ENCODE measurements at regions not wholly inside any gene's neighbourhood (a gene's known extent, or its start where the extent isn't known, plus 50 kb on each side); places are given as distances from the start of the nearest gene placed in this dataset.
"Not testable (repeated sequence)": the region's sequence is repeated elsewhere in the genome, so short reads cannot be mapped to it uniquely, and the experiment has no call there.

- Histone ChIP-seq H3K27ac (no peak overlapping the region), H3K4me3 (IDR thresholded peaks at IDR 0.05; ENCODE audit: insufficient read depth, low read depth, low read length) (no peak overlapping the region), H4K20me1 (ENCODE audit: insufficient read depth) (no peaks in the 10 kb centered on the region), H3K27me3 (ENCODE audit: insufficient read depth, low read depth) (no peaks in the 10 kb centered on the region), H3K9ac (no peak overlapping the region), H2AFZ (ENCODE audit: low read depth) (no peak overlapping the region), H3K4me2 (no peak overlapping the region), H3K36me3 (ENCODE audit: insufficient read depth) (no peaks in the 10 kb centered on the region), H3K4me1 (ENCODE audit: low read depth, poor library complexity, severe bottlenecking) (no peaks in the 10 kb centered on the region), H3K79me2 (ENCODE audit: insufficient read depth, low read depth) (no peaks in the 10 kb centered on the region)
- TF ChIP-seq CTCF (conservative IDR thresholded peaks at IDR 0.05; ENCODE audit: low read depth, low read length) = no peak
These were observed 455.3 kb downstream of the EPM2A start for GRCh38 chr6:145279993-145280392.

- not testable (repeated sequence) for H3K36me3 ChIP-seq (ENCODE audit: insufficient read depth); H3K9ac ChIP-seq; H2AFZ ChIP-seq (ENCODE audit: low read depth); H3K27me3 ChIP-seq (ENCODE audit: insufficient read depth, low read depth); H4K20me1 ChIP-seq (ENCODE audit: insufficient read depth); H3K4me3 ChIP-seq (IDR thresholded peaks at IDR 0.05; ENCODE audit: insufficient read depth, low read depth, low read length); H3K27ac ChIP-seq; H3K4me2 ChIP-seq; H3K4me1 ChIP-seq (ENCODE audit: low read depth, poor library complexity, severe bottlenecking); H3K79me2 ChIP-seq (ENCODE audit: insufficient read depth, low read depth)
These were observed 452.1 kb downstream of the EPM2A start for GRCh38 chr6:145283209-145283608.

GRCh38 chr6:145283856-145284255 lies 451.5 kb downstream of the EPM2A start:
- Histone ChIP-seq H3K27me3 (ENCODE audit: insufficient read depth, low read depth) (no peaks in the 10 kb centered on the region), H3K9ac (no peak overlapping the region), H4K20me1 (ENCODE audit: insufficient read depth) (no peaks in the 10 kb centered on the region), H3K36me3 (ENCODE audit: insufficient read depth) (no peaks in the 10 kb centered on the region), H3K4me1 (ENCODE audit: low read depth, poor library complexity, severe bottlenecking) (no peaks in the 10 kb centered on the region), H3K4me3 (IDR thresholded peaks at IDR 0.05; ENCODE audit: insufficient read depth, low read depth, low read length) (no peak overlapping the region), H2AFZ (ENCODE audit: low read depth) (no peak overlapping the region), H3K4me2 (no peak overlapping the region), H3K79me2 (ENCODE audit: insufficient read depth, low read depth) (no peaks in the 10 kb centered on the region), H3K27ac (no peak overlapping the region)
- TF ChIP-seq CTCF (conservative IDR thresholded peaks at IDR 0.05; ENCODE audit: low read depth, low read length) = no peak

GRCh38 chr6:145286916-145287315 lies 448.4 kb downstream of the EPM2A start:
- no peaks in the 10 kb centered on the region for H3K36me3 ChIP-seq (ENCODE audit: insufficient read depth)
- no peaks in the 10 kb centered on the region for H4K20me1 ChIP-seq (ENCODE audit: insufficient read depth)
- H3K4me2 ChIP-seq = no peak overlapping the region
- TF ChIP-seq CTCF (conservative IDR thresholded peaks at IDR 0.05; ENCODE audit: low read depth, low read length) = no peak
- H3K4me1 ChIP-seq (ENCODE audit: low read depth, poor library complexity, severe bottlenecking) = no peaks in the 10 kb centered on the region
- no peak overlapping the region for H3K9ac ChIP-seq
- no peaks in the 10 kb centered on the region for H3K79me2 ChIP-seq (ENCODE audit: insufficient read depth, low read depth)
- H2AFZ ChIP-seq (ENCODE audit: low read depth) = no peak overlapping the region
- H3K4me3 ChIP-seq (IDR thresholded peaks at IDR 0.05; ENCODE audit: insufficient read depth, low read depth, low read length) = no peak overlapping the region
- H3K27ac ChIP-seq = no peak overlapping the region
- no peaks in the 10 kb centered on the region for H3K27me3 ChIP-seq (ENCODE audit: insufficient read depth, low read depth)

GRCh38 chr6:145289573-145289972 lies 445.7 kb downstream of the EPM2A start:
- Histone ChIP-seq H3K36me3 (ENCODE audit: insufficient read depth) (no peaks in the 10 kb centered on the region), H3K4me1 (ENCODE audit: low read depth, poor library complexity, severe bottlenecking) (no peaks in the 10 kb centered on the region), H4K20me1 (ENCODE audit: insufficient read depth) (no peaks in the 10 kb centered on the region), H3K9ac (no peak overlapping the region), H3K27ac (no peak overlapping the region), H3K4me2 (no peak overlapping the region), H3K27me3 (ENCODE audit: insufficient read depth, low read depth) (no peaks in the 10 kb centered on the region), H3K4me3 (IDR thresholded peaks at IDR 0.05; ENCODE audit: insufficient read depth, low read depth, low read length) (no peak overlapping the region), H2AFZ (ENCODE audit: low read depth) (no peak overlapping the region), H3K79me2 (ENCODE audit: insufficient read depth, low read depth) (no peaks in the 10 kb centered on the region)
- TF ChIP-seq CTCF (conservative IDR thresholded peaks at IDR 0.05; ENCODE audit: low read depth, low read length) = no peak

Data from KMS-11 (cell line).